BJ (cell line): ENCODE measurements at regions not wholly inside any gene's neighbourhood (a gene's known extent, or its start where the extent isn't known, plus 50 kb on each side); places are given as distances from the start of the nearest gene placed in this dataset.
"Not testable (repeated sequence)": the region's sequence is repeated elsewhere in the genome, so short reads cannot be mapped to it uniquely, and the experiment has no call there.

ENCODE experiments used
- CTCF ChIA-PET: fragments of 350-600 bp; formaldehyde crosslinking; extraction: SDS; loops from one replicate; lab custom pipeline; 2021; ENCODE audit warnings: antibody characterized with exemption, inconsistent platforms; lab: Yijun Ruan, JAX
- POLR2A ChIA-PET: fragments of 300-600 bp; sonication (Branson Sonifier 250); formaldehyde crosslinking; extraction: SDS; loops from one replicate; lab custom pipeline; 2021; ENCODE audit warnings: antibody characterized with exemption; lab: Charles Lee
- DNase-seq: peaks from one replicate; pipeline ENCODE4 v3.0.0-alpha.2; 2011; ENCODE audit warnings: low read depth
- H3K27me3 ChIP-seq: 2 replicates; pipeline ENCODE4 v1.6.0; 2011; ENCODE audit warnings: low read length; ENCODE audit not compliant: control insufficient read depth, insufficient read depth
- H3K36me3 ChIP-seq: 2 replicates; pipeline ENCODE4 v1.5.1; 2011; ENCODE audit warnings: low read length; ENCODE audit not compliant: control insufficient read depth, insufficient read depth
- H3K4me3 ChIP-seq: 2 replicates; pipeline ENCODE4 v1.5.1; 2011; ENCODE audit warnings: low read depth, mild to moderate bottlenecking, control low read depth, low read length

- CTCF ChIA-PET, H3K4me3 ChIP-seq, DNase-seq, POLR2A ChIA-PET, H3K27me3 ChIP-seq, H3K36me3 ChIP-seq: not testable (repeated sequence)
Measured at GRCh38 chr4:8964201-8964788, 92.7 kb upstream of the HMX1 start.

DNA sequence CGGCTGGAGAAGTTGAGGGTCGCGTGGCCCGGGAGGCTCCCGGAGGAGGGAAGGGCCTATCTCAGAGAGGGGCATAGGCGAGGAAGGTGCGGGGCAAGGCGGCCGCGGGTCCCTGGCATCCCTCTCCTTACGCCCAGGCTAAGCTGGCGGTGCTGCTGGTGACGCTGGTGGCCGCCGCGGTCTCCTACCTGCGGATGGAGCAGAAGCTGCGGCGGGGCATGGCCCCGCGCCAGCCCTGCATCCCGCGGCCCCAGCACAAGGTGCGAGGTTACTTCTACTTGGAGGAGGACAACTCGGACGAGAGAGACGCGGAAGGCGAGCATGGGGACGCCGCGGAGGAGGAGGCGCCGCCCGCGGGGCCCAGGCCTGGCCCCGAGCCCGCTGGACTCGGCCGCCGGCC, 91.9 kb upstream of the HMX1 start:
- DNase-seq, H3K4me3 ChIP-seq, H3K36me3 ChIP-seq, H3K27me3 ChIP-seq, POLR2A ChIA-PET: not testable (repeated sequence)
- CTCF ChIA-PET = interaction anchor here (0.6 kb wide), 1 partner anchor 243 kb away, joined by 5 read pairs; no protein-coding TSS in a partner anchor

DNA sequence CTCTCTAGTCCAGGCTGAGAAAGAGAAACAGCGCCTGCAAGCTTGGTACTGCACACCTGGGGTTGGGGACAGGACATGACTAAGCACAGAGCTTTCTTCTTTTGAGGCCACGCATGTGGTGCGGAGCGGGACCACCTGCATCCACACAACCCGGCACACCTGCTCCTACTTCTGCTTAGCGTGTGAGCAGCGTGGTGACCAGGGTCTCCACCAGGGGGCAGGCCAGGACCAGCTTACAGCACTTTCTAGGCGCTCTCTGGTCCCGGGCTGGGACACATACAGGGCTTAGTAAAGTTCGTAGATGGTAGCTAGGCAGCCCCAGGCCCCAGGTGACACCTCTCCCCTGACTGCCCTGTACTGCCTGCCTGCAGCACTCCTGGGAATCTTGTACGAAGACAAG, 89.7 kb upstream of the HMX1 start:
- H3K27me3 ChIP-seq, H3K36me3 ChIP-seq, POLR2A ChIA-PET, DNase-seq, CTCF ChIA-PET, H3K4me3 ChIP-seq: not testable (repeated sequence)

DNA sequence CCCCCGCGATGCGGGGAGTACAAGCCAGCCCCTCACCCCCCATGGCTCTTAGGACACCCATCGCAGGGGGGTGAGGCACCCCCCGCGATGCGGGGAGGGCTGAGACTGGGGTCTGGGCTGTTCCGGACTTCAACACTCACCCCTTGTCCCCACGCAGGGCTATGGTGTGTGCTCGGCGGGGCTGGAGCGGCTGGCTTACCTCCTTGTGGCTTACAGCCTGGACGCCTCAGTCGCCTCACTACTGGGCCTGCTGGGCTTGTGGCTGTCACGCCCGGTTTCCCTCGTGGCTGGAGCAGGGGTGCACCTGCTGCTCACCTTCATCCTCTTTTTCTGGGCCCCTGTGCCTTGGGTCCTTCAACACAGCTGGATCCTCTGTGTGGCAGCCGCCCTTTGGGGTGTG, 87.8 kb upstream of the HMX1 start:
- H3K36me3 ChIP-seq, DNase-seq, H3K4me3 ChIP-seq, POLR2A ChIA-PET, H3K27me3 ChIP-seq, CTCF ChIA-PET: not testable (repeated sequence)

- POLR2A ChIA-PET, CTCF ChIA-PET, DNase-seq, H3K36me3 ChIP-seq, H3K4me3 ChIP-seq, H3K27me3 ChIP-seq: not testable (repeated sequence)
Measured at GRCh38 chr4:8954001-8954400, 82.4 kb upstream of the HMX1 start.

- CTCF ChIA-PET, H3K4me3 ChIP-seq, DNase-seq, H3K36me3 ChIP-seq, H3K27me3 ChIP-seq, POLR2A ChIA-PET: not testable (repeated sequence)
Measured at GRCh38 chr4:8952791-8953190, 81.2 kb upstream of the HMX1 start.

DNA sequence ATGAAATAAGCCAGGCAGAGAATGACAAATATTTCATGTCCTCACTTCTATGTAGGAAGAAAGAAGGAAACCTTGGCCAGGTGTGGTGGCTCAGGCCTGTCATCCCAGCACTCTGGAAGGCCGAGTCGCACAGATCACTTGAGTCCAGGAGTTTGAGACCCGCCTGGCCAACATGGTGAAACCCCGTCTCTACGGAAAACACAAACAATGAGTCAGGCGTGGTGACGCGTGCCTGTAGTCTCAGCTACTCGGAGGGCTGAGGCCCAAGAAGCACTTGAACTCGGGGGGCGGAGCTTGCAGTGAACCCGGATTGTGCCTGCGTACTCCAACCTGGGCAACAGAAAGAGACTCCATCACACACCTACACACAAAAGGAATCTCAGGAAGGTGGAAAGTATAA, 80.5 kb upstream of the HMX1 start:
- CTCF ChIA-PET, H3K36me3 ChIP-seq, H3K27me3 ChIP-seq, DNase-seq, H3K4me3 ChIP-seq, POLR2A ChIA-PET: not testable (repeated sequence)

- H3K27me3 ChIP-seq, DNase-seq, POLR2A ChIA-PET, CTCF ChIA-PET, H3K36me3 ChIP-seq, H3K4me3 ChIP-seq: not testable (repeated sequence)
Measured at GRCh38 chr4:8945506-8945905, 73.9 kb upstream of the HMX1 start.

DNA sequence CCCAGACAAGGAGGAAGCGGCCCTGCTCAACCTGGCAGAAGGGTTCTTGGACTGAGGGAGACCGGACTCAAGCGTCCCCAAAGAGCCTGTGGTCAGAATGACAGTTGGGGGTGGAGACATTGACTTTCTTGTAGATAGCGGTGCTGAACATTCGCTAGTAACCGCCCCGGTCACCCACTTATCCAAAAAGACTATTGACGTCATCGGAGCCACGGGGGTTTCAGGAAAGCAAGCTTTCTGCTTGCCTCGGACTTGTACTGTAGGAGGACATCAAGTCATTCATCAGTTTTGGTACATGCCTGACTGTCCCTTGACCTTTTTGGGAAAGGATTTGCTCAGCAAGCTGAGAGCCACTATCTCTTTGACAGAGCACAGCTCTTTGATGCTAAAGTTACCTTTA, 71.7 kb upstream of the HMX1 start:
- H3K36me3 ChIP-seq, POLR2A ChIA-PET, DNase-seq, CTCF ChIA-PET, H3K27me3 ChIP-seq, H3K4me3 ChIP-seq: not testable (repeated sequence)

DNA sequence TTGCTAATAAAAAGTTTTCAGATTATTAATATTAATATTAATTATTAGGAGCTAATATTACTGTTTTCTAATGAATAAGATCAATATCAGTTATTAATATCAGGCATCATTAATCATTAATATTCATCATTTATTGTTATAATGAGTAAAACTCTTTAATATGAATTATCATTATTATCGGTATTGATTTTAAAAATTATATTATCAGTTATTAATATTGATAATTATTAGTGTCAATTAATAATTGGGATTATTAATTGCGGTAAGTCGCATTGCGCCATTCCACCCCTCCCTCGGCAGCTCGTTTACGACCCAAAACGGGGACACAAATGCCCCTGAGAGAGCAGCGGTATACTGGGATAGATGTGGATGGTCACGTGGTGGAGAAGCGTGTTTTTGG, 70.4 kb upstream of the HMX1 start:
- POLR2A ChIA-PET, H3K4me3 ChIP-seq, H3K27me3 ChIP-seq, DNase-seq, H3K36me3 ChIP-seq: not testable (repeated sequence)
- CTCF ChIA-PET = interaction anchor here (0.6 kb wide), 1 partner anchor 59 kb away, joined by 4 read pairs; no protein-coding TSS in a partner anchor

GRCh38 chr4:8941492-8941805, 69.8 kb upstream of the HMX1 start:
- H3K27me3 ChIP-seq, H3K4me3 ChIP-seq, DNase-seq, H3K36me3 ChIP-seq, POLR2A ChIA-PET, CTCF ChIA-PET: not testable (repeated sequence)
